ENCODE measurements at regions not wholly inside any gene's neighbourhood (a gene's known extent, or its start where the extent isn't known, plus 50 kb on each side); places are given as distances from the start of the nearest gene placed in this dataset.
"Not testable (repeated sequence)": the region's sequence is repeated elsewhere in the genome, so short reads cannot be mapped to it uniquely, and the experiment has no call there.

DNA sequence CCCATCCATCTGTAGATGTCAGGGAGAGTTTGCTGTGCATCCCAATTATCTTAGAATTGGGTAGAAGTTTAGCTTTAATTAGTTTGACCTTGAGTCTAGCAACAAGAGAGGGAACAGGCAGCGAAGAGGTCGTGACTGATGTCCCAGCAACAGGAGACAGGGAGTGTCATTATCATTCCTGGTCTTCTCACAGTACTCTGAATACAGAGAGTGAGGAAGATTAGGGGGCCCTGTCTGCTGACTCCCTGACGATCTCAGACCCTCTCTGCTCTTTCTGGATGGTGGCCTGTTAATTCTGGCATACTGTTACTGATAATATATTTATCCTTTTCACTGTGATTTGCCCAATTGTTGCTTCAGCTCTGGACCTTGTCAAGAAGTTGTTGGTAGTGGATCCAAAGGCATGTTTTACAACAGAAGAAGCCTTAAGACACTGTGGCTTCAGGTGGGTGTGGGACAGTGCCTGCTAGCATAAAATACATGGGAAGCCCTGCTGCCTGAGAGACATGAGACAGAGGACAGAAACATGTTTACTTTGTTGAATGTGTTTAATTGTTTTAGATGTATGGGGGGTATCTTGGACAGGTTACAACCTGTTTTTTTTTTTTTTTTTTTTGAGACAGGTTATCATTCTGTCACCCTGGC, 256.6 kb downstream of the GOLGA6L6 start:
- not testable (repeated sequence) for DNase-seq

DNA sequence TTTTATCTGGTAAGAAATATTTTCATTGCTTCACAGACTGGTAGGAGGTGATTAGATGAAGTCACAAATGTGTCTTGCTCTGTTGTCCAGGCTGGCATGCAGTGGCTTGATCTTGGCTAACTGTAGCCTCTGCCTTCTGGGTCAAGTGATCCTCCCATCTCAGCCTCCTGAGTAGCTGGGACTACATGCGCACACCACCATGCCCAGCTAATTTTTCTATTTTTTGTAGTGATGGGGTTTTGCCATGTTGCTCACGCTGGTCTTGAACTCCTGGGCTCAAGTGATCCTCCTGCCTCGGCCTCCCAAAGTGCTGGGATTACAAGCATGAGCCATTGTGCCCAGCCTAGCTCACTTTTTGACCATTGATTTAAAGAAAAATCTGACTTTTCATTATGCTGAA, 257.9 kb downstream of the GOLGA6L6 start:
- DNase-seq, result not testable (repeated sequence)

DNA sequence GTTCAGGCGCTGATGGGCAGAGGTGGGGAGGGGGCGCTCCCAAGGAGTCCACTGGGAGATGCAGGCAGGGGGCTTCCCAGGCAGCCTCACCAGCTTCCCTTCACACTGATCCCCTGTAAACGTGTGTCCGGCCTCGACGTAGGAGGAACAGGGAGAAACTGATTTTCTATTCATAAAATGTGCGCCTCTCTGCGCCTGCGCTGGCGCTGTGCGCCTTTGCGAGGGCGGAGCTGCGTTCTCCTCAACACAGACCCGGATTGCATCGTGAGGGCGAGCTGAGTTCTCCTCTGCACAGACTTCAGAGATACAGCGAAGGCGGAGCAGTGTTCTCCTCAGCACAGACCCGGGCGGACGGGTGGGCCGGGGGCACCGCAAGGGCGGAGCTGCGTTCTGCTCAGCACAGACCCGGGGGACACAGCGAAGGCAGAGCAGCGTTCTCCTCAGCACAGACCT, 259.1 kb downstream of the GOLGA6L6 start:
- DNase-seq, result not testable (repeated sequence)

DNA sequence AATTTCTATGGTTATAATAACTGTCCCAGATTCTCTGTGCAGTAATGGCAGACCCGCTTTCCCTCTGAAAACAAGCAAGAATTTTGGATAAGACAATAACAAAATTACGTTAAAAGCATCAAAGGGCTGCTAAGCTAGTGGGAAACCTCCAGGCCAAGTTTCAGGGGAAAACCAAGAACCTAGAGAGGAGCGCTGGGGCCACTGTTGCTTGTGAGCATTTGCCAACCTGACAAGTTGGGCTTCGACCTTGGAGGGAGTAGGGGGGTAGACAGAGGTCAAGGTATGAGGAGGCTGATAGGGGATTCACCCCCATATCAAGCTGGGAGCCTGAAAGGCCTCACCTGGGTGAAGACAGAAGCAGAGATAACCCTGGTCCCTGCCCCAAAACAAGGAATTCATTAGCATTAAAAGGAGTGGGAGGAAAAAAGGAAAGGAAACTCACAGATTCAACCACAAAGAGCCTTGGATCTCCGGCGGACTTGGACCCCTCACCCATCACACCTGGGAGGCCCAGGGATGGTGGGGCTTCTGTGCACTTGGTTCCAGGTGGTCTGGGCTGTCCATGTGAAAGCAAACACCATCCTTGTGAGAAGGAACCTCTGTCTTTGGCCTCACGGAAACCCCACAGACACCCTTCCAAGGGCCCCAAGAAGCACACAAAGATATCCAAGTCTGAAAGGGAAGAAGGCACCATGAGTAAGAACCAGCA, 259.9 kb downstream of the GOLGA6L6 start:
- DNase-seq, result not testable (repeated sequence)

DNA sequence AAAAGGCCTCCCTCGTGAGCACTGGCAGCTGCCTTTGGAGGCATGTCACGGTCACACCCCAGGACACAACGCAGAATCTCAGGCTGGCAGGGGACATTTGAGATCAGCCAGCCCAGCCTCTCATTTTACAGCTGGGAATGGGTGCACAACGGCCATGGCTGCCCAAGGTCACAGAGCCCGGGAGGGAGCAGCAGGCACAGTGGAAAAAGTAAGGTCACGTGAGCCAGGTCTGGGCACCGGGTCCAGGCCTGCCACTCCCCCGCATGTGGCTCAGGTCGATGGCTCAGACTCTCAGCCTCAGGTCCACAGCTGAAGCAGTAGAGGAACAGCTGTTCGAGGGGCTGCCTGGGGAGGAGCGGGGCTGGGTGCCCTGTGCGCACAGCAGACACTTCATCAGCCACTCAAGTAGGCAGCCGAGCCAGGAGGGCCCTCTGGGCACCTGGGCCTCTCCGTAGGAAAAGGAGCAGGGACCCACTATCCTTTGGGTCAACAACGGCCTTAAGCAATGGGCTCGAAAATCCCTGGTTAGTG, 260.6 kb downstream of the GOLGA6L6 start:
- no peak for DNase-seq

- DNase-seq, result not testable (repeated sequence)
These were observed 261.3 kb downstream of the GOLGA6L6 start for GRCh38 chr15:20280141-20280932.

DNA sequence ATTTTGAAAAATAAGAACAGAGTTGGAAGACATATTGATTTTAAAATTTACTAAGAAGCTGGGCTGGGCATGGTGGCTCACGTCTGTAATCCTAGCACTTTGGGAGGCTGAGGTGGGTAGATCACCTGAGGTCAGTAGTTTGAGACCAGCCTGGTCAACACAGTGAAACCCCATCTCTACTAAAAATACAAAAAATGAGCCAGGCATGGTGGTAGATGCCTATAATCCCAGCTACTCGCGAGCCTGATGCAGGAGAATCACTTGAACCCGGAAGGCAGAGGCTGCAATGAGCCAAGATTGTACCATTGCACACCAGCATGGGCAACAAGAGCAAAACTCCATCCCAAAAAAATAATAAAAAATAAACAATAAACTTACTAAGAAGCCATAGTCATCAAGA, 262.5 kb downstream of the GOLGA6L6 start:
- DNase-seq, result not testable (repeated sequence)

GRCh38 chr15:20278376-20278775, 263.2 kb downstream of the GOLGA6L6 start:
- not testable (repeated sequence) for DNase-seq

GRCh38 chr15:20277451-20277850, 264.1 kb downstream of the GOLGA6L6 start:
- DNase-seq, result not testable (repeated sequence)

- not testable (repeated sequence) for DNase-seq
These were observed 265.1 kb downstream of the GOLGA6L6 start for GRCh38 chr15:20276312-20277114.

GRCh38 chr15:20275373-20275967, 266.1 kb downstream of the GOLGA6L6 start:
- DNase-seq, result not testable (repeated sequence)

GRCh38 chr15:20272422-20273184, 269.0 kb downstream of the GOLGA6L6 start:
- no peak for DNase-seq

GRCh38 chr15:20271647-20272046, 270.0 kb downstream of the GOLGA6L6 start:
- no peak for DNase-seq

- DNase-seq, result not testable (repeated sequence)
These were observed 271.6 kb downstream of the GOLGA6L6 start for GRCh38 chr15:20269956-20270355.

DNA sequence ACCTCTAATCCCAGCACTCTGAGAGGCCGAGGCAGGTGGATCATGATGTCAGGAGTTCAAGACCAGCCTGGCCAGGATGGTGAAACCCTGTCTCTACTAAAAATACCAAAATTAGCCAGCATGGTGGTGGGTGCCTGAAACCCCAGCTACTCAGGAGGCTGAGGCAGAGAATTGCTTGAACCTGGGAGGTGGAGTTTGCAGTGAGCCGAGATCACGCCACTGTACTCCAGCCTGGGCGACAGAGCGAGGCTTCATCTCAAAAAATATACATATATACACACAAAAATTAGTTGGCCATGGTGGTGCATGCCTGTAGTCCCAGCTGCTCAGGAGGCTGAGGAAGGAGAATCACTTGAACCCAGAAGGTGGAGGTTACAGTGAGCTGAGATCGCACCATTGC, 273.6 kb downstream of the GOLGA6L6 start:
- DNase-seq, result not testable (repeated sequence)

DNA sequence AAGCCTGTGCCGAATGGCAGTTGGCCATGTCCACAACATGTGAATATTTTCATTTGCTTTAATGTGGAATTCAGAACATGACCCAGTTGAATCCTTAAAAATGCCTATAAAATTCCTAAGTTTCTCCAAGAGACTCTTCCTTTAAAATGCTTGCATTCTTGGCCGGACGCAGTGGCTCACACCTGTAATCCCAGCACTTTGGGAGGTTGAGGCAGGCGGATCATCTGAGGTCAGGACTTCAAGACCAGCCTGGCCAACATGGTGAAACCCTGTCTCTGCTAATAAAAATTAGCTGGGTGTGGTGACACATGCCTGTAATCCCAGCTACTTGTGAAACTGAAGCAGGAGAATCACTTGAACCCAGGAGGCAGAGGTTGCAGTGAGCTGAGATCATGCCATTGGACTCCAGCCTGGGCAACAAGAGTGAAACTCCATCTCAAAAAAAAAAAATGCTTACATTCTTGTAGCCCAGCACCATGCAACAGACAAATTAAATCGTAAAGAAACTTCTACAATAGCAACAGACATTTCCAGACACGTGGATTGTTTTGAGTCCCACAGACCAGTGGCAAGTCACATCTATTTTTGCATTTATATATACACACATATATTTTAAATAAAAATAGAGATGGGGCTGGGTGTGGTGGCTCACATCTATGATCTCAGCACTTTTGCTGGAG, 274.4 kb downstream of the GOLGA6L6 start:
- not testable (repeated sequence) for DNase-seq

DNA sequence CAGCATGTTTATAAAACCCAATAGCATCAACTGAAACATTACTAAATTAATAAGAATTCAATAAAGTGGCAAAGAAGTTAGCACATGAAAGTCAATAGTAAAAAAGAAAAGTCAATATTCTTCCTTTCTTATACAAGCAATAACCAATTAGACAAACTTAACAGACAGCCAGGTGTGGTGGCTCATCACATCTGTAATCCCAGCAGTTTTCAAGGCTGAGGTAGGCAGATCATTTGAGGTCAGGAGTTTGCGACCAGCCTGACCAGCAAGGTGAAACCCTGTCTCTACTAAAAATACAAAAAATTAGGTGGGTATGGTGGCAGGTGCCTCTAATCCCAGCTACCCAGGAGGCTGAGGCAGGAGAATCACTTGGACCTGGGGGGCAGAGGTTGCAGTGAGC, 275.9 kb downstream of the GOLGA6L6 start:
- DNase-seq, result not testable (repeated sequence)

GRCh38 chr15:20261321-20262280, 280.0 kb downstream of the GOLGA6L6 start:
- DNase-seq, result not testable (repeated sequence)

GRCh38 chr15:20260650-20261049, 280.9 kb downstream of the GOLGA6L6 start:
- DNase-seq, result not testable (repeated sequence)

Measured in eye (tissue), 1 donor.